ENCODE measurements at regions not wholly inside any gene's neighbourhood (a gene's known extent, or its start where the extent isn't known, plus 50 kb on each side); places are given as distances from the start of the nearest gene placed in this dataset.

DNA sequence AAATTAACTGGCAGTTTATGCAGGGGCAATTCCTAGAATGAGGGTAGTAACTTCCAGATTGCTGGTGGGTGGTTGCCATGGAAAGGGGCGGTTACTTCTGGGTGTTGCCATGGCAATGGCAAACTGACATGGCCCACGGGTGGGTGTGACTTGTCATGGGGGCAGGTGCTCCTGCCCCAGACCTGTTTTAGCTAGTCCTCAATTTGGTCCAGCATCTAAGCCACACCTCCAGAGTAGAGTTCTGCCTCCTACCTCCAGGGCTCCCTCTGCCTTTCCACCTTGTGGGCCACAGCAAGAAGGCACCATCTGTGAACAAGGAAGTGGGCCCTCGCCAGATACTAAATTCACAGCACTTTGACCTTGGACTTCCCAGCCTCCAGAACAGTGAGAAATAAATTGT, 148.7 kb downstream of the TFCP2L1 start:
- H2AFZ ChIP-seq (ENCODE audit: low read length): no peak overlapping the region
- TF ChIP-seq, protein P1, sequence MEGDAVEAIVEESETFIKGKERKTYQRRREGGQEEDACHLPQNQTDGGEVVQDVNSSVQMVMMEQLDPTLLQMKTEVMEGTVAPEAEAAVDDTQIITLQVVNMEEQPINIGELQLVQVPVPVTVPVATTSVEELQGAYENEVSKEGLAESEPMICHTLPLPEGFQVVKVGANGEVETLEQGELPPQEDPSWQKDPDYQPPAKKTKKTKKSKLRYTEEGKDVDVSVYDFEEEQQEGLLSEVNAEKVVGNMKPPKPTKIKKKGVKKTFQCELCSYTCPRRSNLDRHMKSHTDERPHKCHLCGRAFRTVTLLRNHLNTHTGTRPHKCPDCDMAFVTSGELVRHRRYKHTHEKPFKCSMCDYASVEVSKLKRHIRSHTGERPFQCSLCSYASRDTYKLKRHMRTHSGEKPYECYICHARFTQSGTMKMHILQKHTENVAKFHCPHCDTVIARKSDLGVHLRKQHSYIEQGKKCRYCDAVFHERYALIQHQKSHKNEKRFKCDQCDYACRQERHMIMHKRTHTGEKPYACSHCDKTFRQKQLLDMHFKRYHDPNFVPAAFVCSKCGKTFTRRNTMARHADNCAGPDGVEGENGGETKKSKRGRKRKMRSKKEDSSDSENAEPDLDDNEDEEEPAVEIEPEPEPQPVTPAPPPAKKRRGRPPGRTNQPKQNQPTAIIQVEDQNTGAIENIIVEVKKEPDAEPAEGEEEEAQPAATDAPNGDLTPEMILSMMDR (IDR thresholded peaks at IDR 0.05; ENCODE audit: extremely low read depth, low read depth, low read length): no peak
- H3K4me3 ChIP-seq (ENCODE audit: insufficient read depth, low read length): no peak overlapping the region
- H3K79me2 ChIP-seq (ENCODE audit: insufficient read depth, low read length): no peaks in the 10 kb centered on the region
- no peaks in the 10 kb centered on the region for H4K20me1 ChIP-seq (ENCODE audit: insufficient read depth, low read length)
- H3K27me3 ChIP-seq (ENCODE audit: insufficient read depth, low read length): peaks cover 8% of the 10 kb centered on the region
- H3K4me1 ChIP-seq (ENCODE audit: insufficient read depth, low read length): no peaks in the 10 kb centered on the region
- no peak overlapping the region for H3K4me2 ChIP-seq (ENCODE audit: insufficient read depth, low read length)
- DNase-seq (ENCODE audit: insufficient read length, low spot score, missing footprints): no peak
- H3K9me3 ChIP-seq (ENCODE audit: low read depth, low read length): peaks cover 6% of the 10 kb centered on the region
- H3K27ac ChIP-seq (ENCODE audit: low read depth, low read length): no peak overlapping the region
- H3K36me3 ChIP-seq (ENCODE audit: insufficient read depth, low read length): no peaks in the 10 kb centered on the region

DNA sequence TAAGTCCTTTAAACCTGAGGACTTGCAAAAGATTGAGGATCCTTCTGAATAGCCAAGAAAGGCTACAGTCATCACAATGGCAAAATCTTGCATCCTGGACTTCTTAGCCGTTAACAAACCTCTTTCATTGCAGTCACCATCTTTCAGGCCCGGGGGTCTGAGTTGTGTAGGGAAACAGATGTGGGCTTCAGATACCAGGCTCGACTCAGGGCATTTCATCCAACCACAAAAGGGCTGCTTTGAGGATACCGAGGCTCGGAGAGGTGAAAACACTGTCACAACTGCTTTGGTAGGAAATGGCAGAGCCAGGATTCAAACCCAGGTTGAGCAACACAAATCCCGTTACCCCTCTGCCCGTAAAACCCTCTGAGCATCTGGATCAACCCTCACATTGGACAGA, 147.4 kb downstream of the TFCP2L1 start:
- TF ChIP-seq, protein P1 (IDR thresholded peaks at IDR 0.05; ENCODE audit: extremely low read depth, low read depth, low read length): no peak

DNA sequence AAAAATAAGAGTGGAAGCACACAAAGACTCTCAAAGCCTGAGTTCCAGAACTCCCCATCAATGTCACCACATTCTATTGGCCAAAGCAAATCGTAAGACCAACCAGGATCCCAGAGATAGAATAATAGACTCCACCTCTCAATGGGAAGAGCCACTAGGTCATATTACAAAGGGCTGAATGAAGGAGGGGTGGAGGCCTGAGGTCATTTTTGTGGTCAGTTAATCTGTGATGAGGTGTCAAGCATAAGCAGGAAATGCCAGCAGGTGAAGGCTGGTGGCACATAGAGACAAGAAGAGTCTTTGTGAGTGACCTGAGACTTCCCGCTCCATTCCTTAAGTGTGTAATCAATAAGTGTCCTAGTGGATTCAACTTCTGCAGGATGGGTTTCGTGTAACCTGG, 144.3 kb downstream of the TFCP2L1 start:
- no peak overlapping the region for H3K27ac ChIP-seq (ENCODE audit: low read depth, low read length)
- no peak for DNase-seq (ENCODE audit: insufficient read length, low spot score, missing footprints)
- peaks cover 6% of the 10 kb centered on the region for H3K9me3 ChIP-seq (ENCODE audit: low read depth, low read length)
- no peaks in the 10 kb centered on the region for H3K4me1 ChIP-seq (ENCODE audit: insufficient read depth, low read length)
- H3K27me3 ChIP-seq (ENCODE audit: insufficient read depth, low read length): peaks cover 17% of the 10 kb centered on the region
- TF ChIP-seq, protein P1 (IDR thresholded peaks at IDR 0.05; ENCODE audit: extremely low read depth, low read depth, low read length): no peak
- no peak overlapping the region for H3K4me3 ChIP-seq (ENCODE audit: insufficient read depth, low read length)
- no peaks in the 10 kb centered on the region for H4K20me1 ChIP-seq (ENCODE audit: insufficient read depth, low read length)
- no peaks in the 10 kb centered on the region for H3K36me3 ChIP-seq (ENCODE audit: insufficient read depth, low read length)
- no peak overlapping the region for H2AFZ ChIP-seq (ENCODE audit: low read length)
- no peak overlapping the region for H3K4me2 ChIP-seq (ENCODE audit: insufficient read depth, low read length)
- H3K79me2 ChIP-seq (ENCODE audit: insufficient read depth, low read length): no peaks in the 10 kb centered on the region

More for the DNA sequence above, 147.4 kb downstream of the TFCP2L1 start:
- Histone ChIP-seq H4K20me1 (ENCODE audit: insufficient read depth, low read length) (no peaks in the 10 kb centered on the region), H3K27me3 (ENCODE audit: insufficient read depth, low read length) (peaks cover 12% of the 10 kb centered on the region), H3K9me3 (ENCODE audit: low read depth, low read length) (peaks cover 6% of the 10 kb centered on the region), H3K4me3 (ENCODE audit: insufficient read depth, low read length) (no peak overlapping the region), H3K79me2 (ENCODE audit: insufficient read depth, low read length) (no peaks in the 10 kb centered on the region), H3K4me2 (ENCODE audit: insufficient read depth, low read length) (no peak overlapping the region), H2AFZ (ENCODE audit: low read length) (no peak overlapping the region), H3K4me1 (ENCODE audit: insufficient read depth, low read length) (no peaks in the 10 kb centered on the region), H3K36me3 (ENCODE audit: insufficient read depth, low read length) (no peaks in the 10 kb centered on the region), H3K27ac (ENCODE audit: low read depth, low read length) (no peak overlapping the region)
- DNase-seq (ENCODE audit: insufficient read length, low spot score, missing footprints): no peak

DNA sequence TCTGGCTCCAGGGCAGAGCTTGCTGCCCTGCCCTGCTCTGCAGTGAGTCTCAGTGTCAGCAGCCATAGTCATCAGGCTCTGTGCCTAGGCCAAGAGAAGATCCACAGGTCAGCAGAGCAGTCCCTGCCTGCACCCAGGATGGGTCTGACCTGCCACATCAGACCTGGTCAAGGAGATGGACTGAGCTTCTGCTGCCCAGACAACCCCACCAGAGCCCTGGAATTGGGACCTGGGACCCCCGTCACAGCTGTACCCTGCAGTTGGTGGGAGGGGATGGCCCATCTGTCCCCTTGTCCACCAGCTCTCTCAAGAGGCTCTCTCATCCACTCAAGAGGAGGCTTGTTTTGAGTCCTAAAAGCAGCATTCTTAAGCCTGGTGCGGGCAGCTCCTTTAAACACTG, 142.6 kb downstream of the TFCP2L1 start:
- Histone ChIP-seq H3K36me3 (ENCODE audit: insufficient read depth, low read length) (no peaks in the 10 kb centered on the region), H3K9me3 (ENCODE audit: low read depth, low read length) (peaks cover 6% of the 10 kb centered on the region), H3K27me3 (ENCODE audit: insufficient read depth, low read length) (peaks cover 14% of the 10 kb centered on the region), H4K20me1 (ENCODE audit: insufficient read depth, low read length) (no peaks in the 10 kb centered on the region), H3K4me3 (ENCODE audit: insufficient read depth, low read length) (no peak overlapping the region), H3K4me1 (ENCODE audit: insufficient read depth, low read length) (no peaks in the 10 kb centered on the region), H3K27ac (ENCODE audit: low read depth, low read length) (no peak overlapping the region), H2AFZ (ENCODE audit: low read length) (no peak overlapping the region), H3K4me2 (ENCODE audit: insufficient read depth, low read length) (no peak overlapping the region), H3K79me2 (ENCODE audit: insufficient read depth, low read length) (no peaks in the 10 kb centered on the region)
- no peak for DNase-seq (ENCODE audit: insufficient read length, low spot score, missing footprints)
- TF ChIP-seq, protein P1 (IDR thresholded peaks at IDR 0.05; ENCODE audit: extremely low read depth, low read depth, low read length): no peak

All from osteoblast (primary cell).